GM21717 (cell line): ENCODE measurements at regions not wholly inside any gene's neighbourhood (a gene's known extent, or its start where the extent isn't known, plus 50 kb on each side); places are given as distances from the start of the nearest gene placed in this dataset.

Experiments
- ATAC-seq: cut with Tn5 transposase; IDR thresholded peaks from one replicate; pipeline ENCODE4 v1.9.1; 2021; ENCODE audit warnings: mild to moderate bottlenecking, moderate library complexity; ENCODE audit not compliant: unreplicated experiment

GRCh38 chr14:54338696-54339317, 58.0 kb upstream of the CDKN3 start:
- ATAC-seq = no peak

- ATAC-seq = no peak
These were observed 57.0 kb upstream of the CDKN3 start for GRCh38 chr14:54339771-54340170.

- no peak for ATAC-seq
These were observed 54.0 kb upstream of the CDKN3 start for GRCh38 chr14:54342806-54343205.

DNA sequence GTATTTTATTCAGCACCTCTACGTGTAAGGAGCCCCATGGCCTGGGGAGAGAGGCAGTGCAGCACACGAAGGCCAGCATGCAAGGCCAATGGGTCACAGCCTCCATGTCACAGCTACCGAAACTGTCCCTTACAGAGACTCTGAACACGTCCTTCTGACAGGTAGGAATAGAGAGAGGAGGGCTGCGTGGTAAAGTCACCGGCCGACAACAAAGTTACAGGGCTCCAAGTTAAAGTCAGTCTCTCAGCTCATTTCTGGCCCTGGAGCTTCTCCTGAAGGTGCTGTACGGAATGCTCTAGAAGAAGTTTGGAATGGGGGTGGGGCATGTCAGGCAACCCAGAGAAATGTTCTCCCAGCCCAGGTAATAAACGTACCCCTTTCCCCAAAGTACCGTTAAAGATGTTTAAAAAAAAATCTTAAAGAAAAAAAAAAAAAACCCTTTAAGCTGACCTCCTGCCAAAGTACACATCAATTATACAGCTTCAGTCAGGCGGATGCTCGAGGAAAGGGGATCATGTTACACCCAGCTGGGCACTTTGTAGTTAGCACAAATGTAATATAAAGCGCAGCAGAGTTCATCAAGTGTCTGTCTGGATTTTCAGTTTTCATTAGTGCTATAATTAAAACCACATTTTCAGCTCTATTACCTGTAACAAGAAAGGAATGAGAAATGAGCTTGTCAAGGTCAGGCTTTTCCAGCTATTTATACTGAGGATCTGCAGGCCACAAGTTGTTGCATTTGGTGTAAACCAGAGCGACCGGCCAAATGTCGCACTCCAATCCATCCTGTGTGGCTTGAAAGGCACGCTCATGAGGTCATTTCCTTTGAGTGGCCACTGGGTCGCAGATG, 53.3 kb upstream of the CDKN3 start:
- ATAC-seq = no peak

DNA sequence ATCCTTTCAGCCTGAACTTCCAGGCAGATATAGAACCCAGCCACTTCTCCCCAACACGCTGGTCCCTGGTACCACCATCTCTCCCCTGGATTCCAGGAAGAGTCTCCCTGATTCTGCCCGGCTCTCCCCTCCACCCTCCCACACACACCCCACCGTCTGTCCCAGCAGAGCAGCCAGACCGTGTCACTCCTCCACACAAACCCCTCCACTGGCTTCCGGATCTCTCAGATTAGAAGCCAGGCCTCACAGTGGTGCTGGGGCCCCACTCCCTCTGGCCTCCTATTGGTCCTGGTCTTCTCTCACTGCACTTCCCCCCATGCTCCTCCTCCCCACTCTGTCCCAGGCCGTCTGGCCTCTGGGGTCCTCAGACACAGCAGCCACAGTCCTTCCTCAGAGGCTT, 52.4 kb upstream of the CDKN3 start:
- no peak for ATAC-seq

- ATAC-seq = no peak
These were observed 50.5 kb upstream of the CDKN3 start for GRCh38 chr14:54346257-54346656.
